Activated CD4-positive, alpha-beta memory T cell treated with anti-CD3 and anti-CD28 coated beads for 36 hours (primary cell): ENCODE measurements at regions not wholly inside any gene's neighbourhood (a gene's known extent, or its start where the extent isn't known, plus 50 kb on each side); places are given as distances from the start of the nearest gene placed in this dataset.

Experiments used
- CTCF ChIA-PET: fragments of 350-600 bp; sonication (Branson Sonifier 250); formaldehyde crosslinking; loops from one replicate; lab custom pipeline; 2021; ENCODE audit warnings: antibody characterized with exemption, inconsistent platforms; lab: Charles Lee
- POLR2A ChIA-PET: fragments of 350-600 bp; sonication (Branson Sonifier 250); formaldehyde crosslinking; loops from one replicate; lab custom pipeline; 2021; ENCODE audit warnings: antibody characterized with exemption; lab: Charles Lee
- DNase-seq: peaks from one replicate; pipeline ENCODE4 v3.0.0-alpha.2; 2020
- H3K27ac Mint-ChIP-seq: one replicate; pipeline ENCODE4 v1.8.0; 2021; ENCODE audit warnings: mixed read lengths
- H3K27me3 Mint-ChIP-seq: one replicate; pipeline ENCODE4 v1.8.0; 2021; ENCODE audit warnings: mixed read lengths
- H3K36me3 Mint-ChIP-seq: one replicate; pipeline ENCODE4 v1.8.0; 2021; ENCODE audit warnings: mixed read lengths
- H3K4me1 Mint-ChIP-seq: one replicate; pipeline ENCODE4 v1.8.0; 2021; ENCODE audit warnings: low read depth, mixed read lengths
- H3K4me3 Mint-ChIP-seq: one replicate; pipeline ENCODE4 v1.8.0; 2021; ENCODE audit warnings: mild to moderate bottlenecking, mixed read lengths
- H3K9me3 Mint-ChIP-seq: one replicate; pipeline ENCODE4 v1.8.0; 2021; ENCODE audit warnings: mixed read lengths
- intact Hi-C: fragments of 100-400 bp; cut with micrococcal nuclease; formaldehyde crosslinking; loops from one replicate; pipeline ENCODE4 v1.15.1; 2023

- ChIA-PET POLR2A (no interaction called here), CTCF (no interaction called here)
- intact Hi-C loops, result no loop called here
- no peaks in the 10 kb centered on the region for H3K27me3 Mint-ChIP-seq
- H3K4me3 Mint-ChIP-seq, result no peak overlapping the region
- H3K36me3 Mint-ChIP-seq, result no peaks in the 10 kb centered on the region
- no peak overlapping the region for H3K27ac Mint-ChIP-seq
- no peak for DNase-seq
- H3K4me1 Mint-ChIP-seq, result no peaks in the 10 kb centered on the region
- H3K9me3 Mint-ChIP-seq, result peaks cover 4% of the 10 kb centered on the region
These were observed 104.1 kb upstream of the PAPPA start for GRCh38 chr9:116049456-116049855.

- CTCF ChIA-PET, result no interaction called here
- POLR2A ChIA-PET, result no interaction called here
- Mint-ChIP-seq H3K27me3 (no peaks in the 10 kb centered on the region), H3K36me3 (no peaks in the 10 kb centered on the region), H3K4me3 (no peak overlapping the region), H3K4me1 (no peaks in the 10 kb centered on the region), H3K27ac (no peak overlapping the region), H3K9me3 (no peaks in the 10 kb centered on the region)
- intact Hi-C loops, result no loop called here
- DNase-seq, result no peak
These were observed 102.1 kb upstream of the PAPPA start for GRCh38 chr9:116051528-116051927.

- POLR2A ChIA-PET, result no interaction called here
- CTCF ChIA-PET, result no interaction called here
- Mint-ChIP-seq H3K36me3 (no peaks in the 10 kb centered on the region), H3K4me3 (no peak overlapping the region), H3K4me1 (no peaks in the 10 kb centered on the region), H3K27me3 (no peaks in the 10 kb centered on the region), H3K27ac (no peak overlapping the region), H3K9me3 (no peaks in the 10 kb centered on the region)
- no peak for DNase-seq
- intact Hi-C loops, result no loop called here
These were observed 98.1 kb upstream of the PAPPA start for GRCh38 chr9:116055536-116055935.

GRCh38 chr9:116057371-116057770 is 96.2 kb upstream of the PAPPA start:
- no peaks in the 10 kb centered on the region for H3K9me3 Mint-ChIP-seq
- H3K27me3 Mint-ChIP-seq, result no peaks in the 10 kb centered on the region
- POLR2A ChIA-PET, result no interaction called here
- no peaks in the 10 kb centered on the region for H3K4me1 Mint-ChIP-seq
- no peak overlapping the region for H3K4me3 Mint-ChIP-seq
- CTCF ChIA-PET, result no interaction called here
- DNase-seq, result no peak
- intact Hi-C loops, result no loop called here
- H3K36me3 Mint-ChIP-seq, result no peaks in the 10 kb centered on the region
- no peak overlapping the region for H3K27ac Mint-ChIP-seq

GRCh38 chr9:116058421-116058820 is 95.2 kb upstream of the PAPPA start:
- CTCF ChIA-PET, result no interaction called here
- DNase-seq, result no peak
- no peaks in the 10 kb centered on the region for H3K27me3 Mint-ChIP-seq
- no peaks in the 10 kb centered on the region for H3K36me3 Mint-ChIP-seq
- H3K4me1 Mint-ChIP-seq, result no peaks in the 10 kb centered on the region
- intact Hi-C loops, result no loop called here
- H3K27ac Mint-ChIP-seq, result no peak overlapping the region
- no peaks in the 10 kb centered on the region for H3K9me3 Mint-ChIP-seq
- no peak overlapping the region for H3K4me3 Mint-ChIP-seq
- POLR2A ChIA-PET, result no interaction called here

- no peaks in the 10 kb centered on the region for H3K36me3 Mint-ChIP-seq
- DNase-seq, result no peak
- intact Hi-C loops, result no loop called here
- POLR2A ChIA-PET, result no interaction called here
- H3K27ac Mint-ChIP-seq, result no peak overlapping the region
- no peaks in the 10 kb centered on the region for H3K4me1 Mint-ChIP-seq
- peaks cover 2% of the 10 kb centered on the region for H3K9me3 Mint-ChIP-seq
- H3K4me3 Mint-ChIP-seq, result no peak overlapping the region
- CTCF ChIA-PET, result no interaction called here
- no peaks in the 10 kb centered on the region for H3K27me3 Mint-ChIP-seq
These were observed 94.1 kb upstream of the PAPPA start for GRCh38 chr9:116059466-116059865.

GRCh38 chr9:116060631-116061030 is 93.0 kb upstream of the PAPPA start:
- intact Hi-C loops, result no loop called here
- CTCF ChIA-PET, result no interaction called here
- H3K27me3 Mint-ChIP-seq, result no peaks in the 10 kb centered on the region
- no peak overlapping the region for H3K4me3 Mint-ChIP-seq
- DNase-seq, result no peak
- no peak overlapping the region for H3K27ac Mint-ChIP-seq
- H3K9me3 Mint-ChIP-seq, result peaks cover 2% of the 10 kb centered on the region
- no peaks in the 10 kb centered on the region for H3K4me1 Mint-ChIP-seq
- POLR2A ChIA-PET, result no interaction called here
- no peaks in the 10 kb centered on the region for H3K36me3 Mint-ChIP-seq

- Mint-ChIP-seq H3K4me3 (no peak overlapping the region), H3K27me3 (no peaks in the 10 kb centered on the region), H3K9me3 (peaks cover 2% of the 10 kb centered on the region), H3K4me1 (no peaks in the 10 kb centered on the region), H3K27ac (no peak overlapping the region), H3K36me3 (no peaks in the 10 kb centered on the region)
- CTCF ChIA-PET, result no interaction called here
- intact Hi-C loops, result no loop called here
- no peak for DNase-seq
- POLR2A ChIA-PET, result no interaction called here
These were observed 91.9 kb upstream of the PAPPA start for GRCh38 chr9:116061546-116062205.

- ChIA-PET POLR2A (no interaction called here), CTCF (no interaction called here)
- no peak for DNase-seq
- peaks cover 2% of the 10 kb centered on the region for H3K9me3 Mint-ChIP-seq
- H3K4me1 Mint-ChIP-seq, result no peaks in the 10 kb centered on the region
- H3K4me3 Mint-ChIP-seq, result no peak overlapping the region
- H3K27ac Mint-ChIP-seq, result no peak overlapping the region
- intact Hi-C loops, result no loop called here
- no peaks in the 10 kb centered on the region for H3K36me3 Mint-ChIP-seq
- no peaks in the 10 kb centered on the region for H3K27me3 Mint-ChIP-seq
These were observed 91.4 kb upstream of the PAPPA start for GRCh38 chr9:116062206-116062550.

GRCh38 chr9:116064970-116065369 is 88.6 kb upstream of the PAPPA start:
- ChIA-PET POLR2A (no interaction called here), CTCF (no interaction called here)
- Mint-ChIP-seq H3K27ac (no peak overlapping the region), H3K36me3 (no peaks in the 10 kb centered on the region), H3K4me1 (no peaks in the 10 kb centered on the region), H3K9me3 (peaks cover 2% of the 10 kb centered on the region), H3K4me3 (no peak overlapping the region), H3K27me3 (no peaks in the 10 kb centered on the region)
- intact Hi-C loops, result no loop called here
- DNase-seq, result no peak

- Mint-ChIP-seq H3K27ac (no peak overlapping the region), H3K4me1 (no peaks in the 10 kb centered on the region), H3K4me3 (no peak overlapping the region), H3K9me3 (peaks cover 2% of the 10 kb centered on the region), H3K27me3 (no peaks in the 10 kb centered on the region), H3K36me3 (no peaks in the 10 kb centered on the region)
- CTCF ChIA-PET, result no interaction called here
- POLR2A ChIA-PET, result no interaction called here
- no peak for DNase-seq
- intact Hi-C loops, result no loop called here
These were observed 87.4 kb upstream of the PAPPA start for GRCh38 chr9:116066221-116066620.

GRCh38 chr9:116067566-116067965 is 86.0 kb upstream of the PAPPA start:
- no peak overlapping the region for H3K4me3 Mint-ChIP-seq
- POLR2A ChIA-PET, result no interaction called here

GRCh38 chr9:116070256-116070914 is 83.2 kb upstream of the PAPPA start:
- POLR2A ChIA-PET, result no interaction called here

More at GRCh38 chr9:116067566-116067965, 86.0 kb upstream of the PAPPA start:
- CTCF ChIA-PET, result no interaction called here
- H3K9me3 Mint-ChIP-seq, result peaks cover 2% of the 10 kb centered on the region
- intact Hi-C loops, result no loop called here
- no peak overlapping the region for H3K27ac Mint-ChIP-seq
- H3K36me3 Mint-ChIP-seq, result no peaks in the 10 kb centered on the region
- no peak for DNase-seq
- H3K4me1 Mint-ChIP-seq, result no peaks in the 10 kb centered on the region
- H3K27me3 Mint-ChIP-seq, result no peaks in the 10 kb centered on the region

More at GRCh38 chr9:116070256-116070914, 83.2 kb upstream of the PAPPA start:
- H3K4me1 Mint-ChIP-seq, result no peaks in the 10 kb centered on the region
- intact Hi-C loops, result no loop called here
- CTCF ChIA-PET, result no interaction called here
- H3K27ac Mint-ChIP-seq, result no peak overlapping the region
- no peaks in the 10 kb centered on the region for H3K9me3 Mint-ChIP-seq
- no peak for DNase-seq
- no peak overlapping the region for H3K4me3 Mint-ChIP-seq
- H3K27me3 Mint-ChIP-seq, result no peaks in the 10 kb centered on the region
- no peaks in the 10 kb centered on the region for H3K36me3 Mint-ChIP-seq
